Ishikawa (cell line): ENCODE measurements at regions not wholly inside any gene's neighbourhood (a gene's known extent, or its start where the extent isn't known, plus 50 kb on each side); places are given as distances from the start of the nearest gene placed in this dataset.

Source experiments
- CEBPB ChIP-seq: IDR thresholded peaks from 2 replicates; pipeline ENCODE4 v1.6.1; 2012
- CREB1 ChIP-seq: IDR thresholded peaks from 2 replicates; pipeline ENCODE4 v1.6.1; 2012; ENCODE audit warnings: low read depth
- EGR1 ChIP-seq: IDR thresholded peaks from 2 replicates; pipeline ENCODE4 v1.6.1; 2012
- EP300 ChIP-seq: IDR thresholded peaks from 2 replicates; pipeline ENCODE4 v1.6.1; 2012; ENCODE audit warnings: borderline replicate concordance
- FOXM1 ChIP-seq: IDR thresholded peaks from 2 replicates; pipeline ENCODE4 v1.6.1; 2012; ENCODE audit warnings: low read depth, borderline replicate concordance
- MAX ChIP-seq: IDR thresholded peaks from 2 replicates; pipeline ENCODE4 v1.6.1; 2012
- NFIC ChIP-seq: IDR thresholded peaks from 2 replicates; pipeline ENCODE4 v1.6.1; 2012
- RAD21 ChIP-seq: IDR thresholded peaks from 2 replicates; pipeline ENCODE4 v1.6.1; 2012; ENCODE audit warnings: low read depth
- REST ChIP-seq: IDR thresholded peaks from 2 replicates; pipeline ENCODE4 v1.6.1; 2012; ENCODE audit warnings: low read depth, mild to moderate bottlenecking
- TAF1 ChIP-seq: IDR thresholded peaks from 2 replicates; pipeline ENCODE4 v1.6.1; 2012; ENCODE audit warnings: low read depth, mild to moderate bottlenecking
- TCF12 ChIP-seq: IDR thresholded peaks from 2 replicates; pipeline ENCODE4 v1.6.1; 2012; ENCODE audit warnings: low read depth
- TEAD4 ChIP-seq: IDR thresholded peaks from 2 replicates; pipeline ENCODE4 v1.6.1; 2012
- USF1 ChIP-seq: IDR thresholded peaks from 2 replicates; pipeline ENCODE4 v1.6.1; 2012
- YY1 ChIP-seq: IDR thresholded peaks from 2 replicates; pipeline ENCODE4 v1.6.1; 2012; ENCODE audit warnings: low read depth
- ZBTB7A ChIP-seq: IDR thresholded peaks from 2 replicates; pipeline ENCODE4 v1.6.1; 2012; ENCODE audit warnings: low read depth

- TF ChIP-seq NFIC (no peak), YY1 (no peak), EP300 (no peak), TAF1 (no peak), EGR1 (no peak), ZBTB7A (no peak), USF1 (no peak)
Observed at GRCh38 chr5:120108586-120109248, 355.4 kb upstream of the PRR16 start.

GRCh38 chr5:120122703-120123102 is 341.4 kb upstream of the PRR16 start:
- TF ChIP-seq RAD21 (no peak), NFIC (no peak)

- TF ChIP-seq TCF12 (no peak), FOXM1 (no peak), USF1 (no peak), REST (no peak), NFIC (no peak), CREB1 (no peak), EP300 (no peak), MAX (no peak), TEAD4 (no peak), RAD21 (no peak), YY1 (no peak), EGR1 (no peak)
Observed at GRCh38 chr5:120124031-120124430, 340.1 kb upstream of the PRR16 start.

- TF ChIP-seq CREB1 (no peak), TEAD4 (no peak), USF1 (no peak), EGR1 (no peak), FOXM1 (no peak), ZBTB7A (no peak), CEBPB (no peak), TCF12 (no peak), MAX (no peak), YY1 (no peak)
Observed at GRCh38 chr5:120124961-120125360, 339.1 kb upstream of the PRR16 start.

GRCh38 chr5:120134944-120135343 is 329.2 kb upstream of the PRR16 start:
- TF ChIP-seq YY1 (no peak), EGR1 (no peak), TAF1 (no peak)

GRCh38 chr5:120137582-120137981 is 326.5 kb upstream of the PRR16 start:
- TF ChIP-seq EP300 (no peak), MAX (no peak)

GRCh38 chr5:120139039-120139438 is 325.1 kb upstream of the PRR16 start:
- TF ChIP-seq CEBPB (peak; percentile 31; the same call in 1 of the 2 replicates), YY1 (no peak)

- no peak for TF ChIP-seq MAX
- TF ChIP-seq EGR1 = no peak
- TF ChIP-seq ZBTB7A = no peak
- TF ChIP-seq CREB1 = no peak
- TF ChIP-seq FOXM1 = no peak
- TF ChIP-seq YY1 = no peak
- no peak for TF ChIP-seq RAD21
- no peak for TF ChIP-seq TEAD4
Observed at GRCh38 chr5:120140501-120140900, 323.6 kb upstream of the PRR16 start.
